Lower leg skin (tissue), 4 donors: ENCODE measurements at regions not wholly inside any gene's neighbourhood (a gene's known extent, or its start where the extent isn't known, plus 50 kb on each side); places are given as distances from the start of the nearest gene placed in this dataset.
"Not testable (repeated sequence)": the region's sequence is repeated elsewhere in the genome, so short reads cannot be mapped to it uniquely, and the experiment has no call there.

Source experiments
- DNase-seq, 2 donors: peaks; one replicate each; pipeline ENCODE4 v3.0.0-alpha.2; 2019; ENCODE audit warnings: low spot score in 2 of 2
- H3K4me3 ChIP-seq: fragments of 200-600 bp; sonication (generic); 2 replicates; pipeline ENCODE4 v1.5.1; 2017; ENCODE audit warnings: mild to moderate bottlenecking, low read depth; ENCODE audit not compliant: poor library complexity, severe bottlenecking
- CTCF ChIP-seq, 3 donors: fragments of 450-650 bp; IDR thresholded peaks; one replicate each; pipeline ENCODE4 v1.5.1; 2016; ENCODE audit warnings: antibody characterized with exemption in 3 of 3, mild to moderate bottlenecking in 3 of 3, moderate library complexity in 2 of 3
- POLR2A ChIP-seq, 2 donors: fragments of 450-650 bp; IDR thresholded peaks; one replicate each; pipeline ENCODE4 v1.6.1; 2016 to 2017; ENCODE audit warnings: antibody characterized with exemption in 2 of 2, mild to moderate bottlenecking in 1 of 2, moderate library complexity in 1 of 2
- WGBS, 2 donors: methylation state at CpG; one replicate each; pipeline ENCODE4 v1.1.5; 2018; 5-methylcytosine and 5-hydroxymethylcytosine counted together
- intact Hi-C: fragments of 100-400 bp; cut with DNase I; formaldehyde crosslinking; loops from one replicate; pipeline ENCODE4 v1.15.0; 2023; ENCODE audit warnings: low total_unique reads

GRCh38 chr13:54606944-54607343 lies 1578.3 kb downstream of the OLFM4 start:
- no peak overlapping the region for H3K4me3 ChIP-seq
- no peak for TF ChIP-seq CTCF (IDR thresholded peaks at IDR 0.05)
- no peak for TF ChIP-seq POLR2A (IDR thresholded peaks at IDR 0.05)
- intact Hi-C loops: no loop called here
- 73 to 74% methylated on average over 1 of the region's 1 CpG for WGBS, 2 donors
- DNase-seq: no peak

- intact Hi-C loops: no loop called here
- no peak overlapping the region for H3K4me3 ChIP-seq
- TF ChIP-seq CTCF (IDR thresholded peaks at IDR 0.05): no peak
- no peak for TF ChIP-seq POLR2A (IDR thresholded peaks at IDR 0.05)
- DNase-seq: no peak
Observed at GRCh38 chr13:54607421-54607820, 1578.8 kb downstream of the OLFM4 start.

DNA sequence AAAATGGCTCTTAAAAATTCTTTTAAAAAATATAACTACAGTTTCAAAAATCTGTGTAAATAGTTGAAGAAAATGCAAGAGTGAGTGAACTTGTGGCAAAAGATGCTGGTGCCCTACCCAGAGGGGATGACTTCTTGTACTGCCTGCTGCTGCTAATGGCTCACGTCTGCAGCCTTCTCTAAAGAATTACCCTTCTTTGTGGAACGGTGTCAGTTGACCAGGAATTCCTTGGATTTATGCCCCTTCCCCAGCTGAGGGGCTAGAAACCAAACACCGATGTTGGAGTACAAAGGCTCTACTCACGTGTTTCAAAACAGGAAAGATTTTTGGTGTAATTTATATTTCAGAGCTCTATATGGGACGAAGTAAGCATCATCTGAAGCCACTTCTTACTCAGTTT lies 1582.8 kb downstream of the OLFM4 start:
- H3K4me3 ChIP-seq: no peak overlapping the region
- intact Hi-C loops: no loop called here
- WGBS, 2 donors: 58 to 66% methylated on average over 5 of the region's 5 CpGs
- DNase-seq: no peak
- TF ChIP-seq POLR2A (IDR thresholded peaks at IDR 0.05) (no peak), CTCF (IDR thresholded peaks at IDR 0.05) (no peak)

GRCh38 chr13:54614726-54615125 lies 1586.1 kb downstream of the OLFM4 start:
- WGBS, 2 donors: 42 to 49% methylated on average over 5 of the region's 5 CpGs
- DNase-seq: no peak
- intact Hi-C loops: no loop called here
- no peak overlapping the region for H3K4me3 ChIP-seq
- TF ChIP-seq POLR2A (IDR thresholded peaks at IDR 0.05) (no peak), CTCF (IDR thresholded peaks at IDR 0.05) (no peak)

DNA sequence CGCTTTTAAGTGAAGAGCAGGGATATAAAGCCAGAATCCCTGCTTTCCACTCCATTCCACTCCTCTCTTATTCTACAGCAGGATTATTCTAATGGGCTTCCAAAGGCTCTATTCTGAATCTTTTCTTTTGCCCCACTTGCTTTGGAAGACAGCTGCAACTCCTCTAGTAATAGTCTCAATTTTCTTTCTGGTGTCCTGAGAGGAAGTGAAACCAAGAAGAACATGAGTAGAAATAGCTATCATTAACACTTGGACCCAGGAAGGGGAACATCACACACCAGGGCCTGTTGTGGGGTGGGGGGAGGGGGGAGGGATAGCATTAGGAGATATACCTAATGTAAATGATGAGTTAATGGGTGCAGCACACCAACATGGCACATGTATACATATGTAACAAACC lies 1597.9 kb downstream of the OLFM4 start:
- 95 to 98% methylated on average over 1 of the region's 1 CpG for WGBS, 2 donors
- H3K4me3 ChIP-seq, DNase-seq, intact Hi-C loops: not testable (repeated sequence)

DNA sequence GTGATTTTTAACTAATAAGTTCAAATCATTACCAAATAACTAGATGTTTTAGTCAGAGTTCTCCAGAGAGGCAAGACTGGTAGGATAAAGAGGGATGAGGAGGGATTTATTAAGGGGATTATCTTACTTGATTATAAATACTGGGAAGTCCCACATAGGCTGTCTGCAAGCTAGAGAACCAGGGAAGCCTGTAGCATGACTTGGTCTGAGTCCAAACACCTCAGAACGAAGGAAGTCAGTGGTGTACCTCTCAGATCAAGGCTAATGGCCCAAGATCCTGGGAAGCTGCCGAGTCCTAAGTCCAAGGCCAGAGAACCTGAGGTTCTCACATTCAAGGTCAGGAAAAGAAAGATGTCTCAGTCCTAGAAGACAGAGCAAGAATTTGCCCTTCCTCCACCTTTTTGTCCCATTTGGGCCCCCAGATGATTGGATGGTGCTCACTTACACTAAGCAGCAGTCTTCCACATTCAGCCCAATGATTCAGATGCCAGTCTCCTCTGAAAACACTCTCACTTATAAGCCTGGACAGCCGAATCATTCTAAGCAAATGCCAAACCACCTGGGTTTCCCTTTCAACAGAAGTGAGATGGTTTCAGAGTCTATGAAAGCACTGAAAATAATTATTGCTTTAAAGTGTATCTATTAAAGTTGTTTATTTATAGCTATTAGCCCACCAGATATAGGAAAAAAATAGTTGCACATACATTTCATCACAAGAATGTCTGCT lies 1599.2 kb downstream of the OLFM4 start:
- DNase-seq: no peak
- intact Hi-C loops: no loop called here
- no peak for TF ChIP-seq POLR2A (IDR thresholded peaks at IDR 0.05)
- no peak for TF ChIP-seq CTCF (IDR thresholded peaks at IDR 0.05)
- no peak overlapping the region for H3K4me3 ChIP-seq
- WGBS, 2 donors: 73 to 82% methylated on average over 3 of the region's 3 CpGs
